ENCODE measurements at regions not wholly inside any gene's neighbourhood (a gene's known extent, or its start where the extent isn't known, plus 50 kb on each side); places are given as distances from the start of the nearest gene placed in this dataset.

DNA sequence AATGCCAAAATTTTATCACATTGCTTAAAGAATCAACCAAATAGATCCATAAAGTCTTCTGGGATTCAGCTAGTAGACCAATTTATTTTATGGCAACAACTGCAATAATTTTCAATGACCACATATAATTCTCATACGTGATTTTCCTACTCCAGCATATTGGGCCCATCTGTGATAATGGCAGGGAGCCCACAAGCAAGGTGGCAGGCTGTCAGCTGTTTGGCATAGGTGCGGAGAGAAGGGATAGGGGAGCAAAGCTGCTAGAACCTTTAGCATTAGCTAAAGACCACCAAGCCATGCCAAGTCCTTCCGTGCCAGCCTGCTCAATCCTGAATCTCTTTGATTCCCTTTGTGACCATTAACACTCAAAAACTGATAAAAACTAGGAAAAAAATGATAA, 721.2 kb downstream of the XPNPEP1 start:
- DNase-seq, result no peak
- no peaks in the 10 kb centered on the region for H3K9me3 ChIP-seq (ENCODE audit: control insufficient read depth, low read depth, low read length)
- no peak overlapping the region for H3K18ac ChIP-seq (ENCODE audit: insufficient read length, low read depth, low read length)
- Mint-ChIP-seq H3K4me3 (no peak overlapping the region), H3K27ac (no peak overlapping the region), H3K27me3 (ENCODE audit: low read depth) (no peaks in the 10 kb centered on the region), H3K36me3 (ENCODE audit: insufficient read depth in 1 of 3, low read depth in 3 of 3) (peaks cover 0 to 8% (median 0%) of the 10 kb centered on the region in 3 experiments; a peak in 2 of 7 replicates), H3K9me3 (peaks cover 3 to 9% of the 10 kb centered on the region in 2 experiments; a peak in 4 of 5 replicates), H3K4me1 (no peaks in the 10 kb centered on the region)
- no peak overlapping the region for H3K4me2 ChIP-seq (ENCODE audit: insufficient read depth, insufficient read length, low read length)
- no peak overlapping the region for H2BK15ac ChIP-seq (ENCODE audit: low read depth, low read length)
- H2AK5ac ChIP-seq (ENCODE audit: insufficient read length, low read length), result no peak overlapping the region
- no peak overlapping the region for H2BK20ac ChIP-seq (ENCODE audit: low read depth, low read length, poor library complexity, severe bottlenecking)
- no peaks in the 10 kb centered on the region for H3K79me2 ChIP-seq (ENCODE audit: insufficient read depth, low read length)
- no peak overlapping the region for H4K91ac ChIP-seq (ENCODE audit: insufficient read length, low read depth, low read length)
- H3K4ac ChIP-seq (ENCODE audit: low read depth, low read length), result no peak overlapping the region
- no peaks in the 10 kb centered on the region for H3K23me2 ChIP-seq (ENCODE audit: insufficient read length, low read depth, low read length, poor library complexity, severe bottlenecking)
- no peak overlapping the region for H3K56ac ChIP-seq (ENCODE audit: insufficient read length, low read depth, low read length)
- WGBS (ENCODE audit: extremely low coverage, insufficient read length, low lambda C conversion rate), result no CpG with 5 or more reads among the region's 3 CpGs
- H3K23ac ChIP-seq (ENCODE audit: insufficient read length, low read depth, low read length), result no peak overlapping the region
- H3K4me1 ChIP-seq (ENCODE audit: insufficient read depth, low read length), result no peaks in the 10 kb centered on the region
- no peak overlapping the region for H3K14ac ChIP-seq (ENCODE audit: insufficient read depth, low read length)
- no peaks in the 10 kb centered on the region for H4K20me1 ChIP-seq (ENCODE audit: control insufficient read depth, insufficient read depth, insufficient read length)
- H3K79me1 ChIP-seq (ENCODE audit: insufficient read depth, low read depth, low read length, poor library complexity, severe bottlenecking), result no peaks in the 10 kb centered on the region
- no peak overlapping the region for H4K8ac ChIP-seq (replicated peaks; ENCODE audit: insufficient read length, low read depth, low read length)
- no peak overlapping the region for H2BK5ac ChIP-seq (ENCODE audit: insufficient read length, low read length)
- TF ChIP-seq CTCF (conservative IDR thresholded peaks at IDR 0.05), result no peak
- H2AFZ ChIP-seq (ENCODE audit: low read length), result no peak overlapping the region
- no peak overlapping the region for H4K5ac ChIP-seq (ENCODE audit: insufficient read length, low read depth, low read length)
- no peak overlapping the region for H2BK120ac ChIP-seq (ENCODE audit: low read depth, low read length, poor library complexity, severe bottlenecking)
- H3K27me3 ChIP-seq (ENCODE audit: insufficient read depth, low read length), result no peaks in the 10 kb centered on the region
- H3T11ph ChIP-seq (ENCODE audit: low read length), result no peak overlapping the region
- no peak overlapping the region for H2BK12ac ChIP-seq (ENCODE audit: insufficient read length, low read depth, low read length)
- H3K27ac ChIP-seq (ENCODE audit: insufficient read length, low read depth, low read length), result no peak overlapping the region
- no peak overlapping the region for H3K9ac ChIP-seq (ENCODE audit: extremely low read depth, insufficient read length, low read length)

Data from H9 (cell line).